Hematopoietic multipotent progenitor cell treated with erythropoietin and hydrocortisone succinate and interleukin-3 and kit ligand, for 6 days (in vitro differentiated cells): ENCODE measurements at regions not wholly inside any gene's neighbourhood (a gene's known extent, or its start where the extent isn't known, plus 50 kb on each side); places are given as distances from the start of the nearest gene placed in this dataset.
"Not testable (repeated sequence)": the region's sequence is repeated elsewhere in the genome, so short reads cannot be mapped to it uniquely, and the experiment has no call there.

Experiments
- DNase-seq: peaks from one replicate; pipeline ENCODE4 v3.0.0-alpha.2; 2015

- DNase-seq = no peak
Observed at GRCh38 chr4:188578657-188579056, 439.4 kb downstream of the TRIML1 start.

GRCh38 chr4:188596021-188596420, 456.8 kb downstream of the TRIML1 start:
- DNase-seq = no peak

GRCh38 chr4:188603646-188604045, 464.4 kb downstream of the TRIML1 start:
- no peak for DNase-seq

GRCh38 chr4:188606635-188607034, 467.4 kb downstream of the TRIML1 start:
- no peak for DNase-seq

- DNase-seq = no peak
Observed at GRCh38 chr4:188611143-188611542, 471.9 kb downstream of the TRIML1 start.

GRCh38 chr4:188612659-188613058, 473.4 kb downstream of the TRIML1 start:
- DNase-seq = no peak

GRCh38 chr4:188613976-188614375, 474.7 kb downstream of the TRIML1 start:
- no peak for DNase-seq

GRCh38 chr4:188619456-188620149, 480.4 kb downstream of the TRIML1 start:
- DNase-seq = no peak

- no peak for DNase-seq
Observed at GRCh38 chr4:188620608-188621007, 481.4 kb downstream of the TRIML1 start.

GRCh38 chr4:188623314-188623854, 484.1 kb downstream of the TRIML1 start:
- no peak for DNase-seq

GRCh38 chr4:188624370-188624769, 485.1 kb downstream of the TRIML1 start:
- DNase-seq = no peak

GRCh38 chr4:188627892-188628291, 488.7 kb downstream of the TRIML1 start:
- DNase-seq = no peak

- no peak for DNase-seq
Observed at GRCh38 chr4:188639479-188640100, 500.3 kb downstream of the TRIML1 start.

GRCh38 chr4:188647820-188648370, 508.7 kb downstream of the TRIML1 start:
- DNase-seq = no peak

- no peak for DNase-seq
Observed at GRCh38 chr4:188649635-188650034, 510.4 kb downstream of the TRIML1 start.

GRCh38 chr4:188650516-188650915, 511.3 kb downstream of the TRIML1 start:
- DNase-seq = no peak

GRCh38 chr4:188657365-188657764, 518.1 kb downstream of the TRIML1 start:
- DNase-seq = no peak

GRCh38 chr4:188658958-188659522, 519.8 kb downstream of the TRIML1 start:
- DNase-seq = no peak

- no peak for DNase-seq
Observed at GRCh38 chr4:188660796-188661195, 521.6 kb downstream of the TRIML1 start.

- DNase-seq = no peak
Observed at GRCh38 chr4:188661502-188661901, 522.3 kb downstream of the TRIML1 start.

GRCh38 chr4:188663369-188663768, 524.1 kb downstream of the TRIML1 start:
- no peak for DNase-seq

GRCh38 chr4:188665491-188666457, 526.5 kb downstream of the TRIML1 start:
- DNase-seq = no peak

- DNase-seq = not testable (repeated sequence)
Observed at GRCh38 chr4:188678691-188679090, 539.5 kb downstream of the TRIML1 start.
